ENCODE measurements at regions not wholly inside any gene's neighbourhood (a gene's known extent, or its start where the extent isn't known, plus 50 kb on each side); places are given as distances from the start of the nearest gene placed in this dataset.

- TF ChIP-seq POLR2A (IDR thresholded peaks at IDR 0.05) (no peak), CTCF (IDR thresholded peaks at IDR 0.05) (no peak)
- no peaks in the 10 kb centered on the region for H3K9me3 ChIP-seq
- intact Hi-C loops (cut with DNase I), result no loop called here
- H3K36me3 ChIP-seq (replicated peaks in 1 of 2; ENCODE audit: insufficient read depth in 1 of 2, low read depth in 2 of 2), result no peaks in the 10 kb centered on the region
- H3K4me3 ChIP-seq, result no peak overlapping the region
- WGBS, 2 donors, result 59 to 70% methylated on average over 2 of the region's 2 CpGs
- no peak overlapping the region for H3K27ac ChIP-seq
- H3K4me1 ChIP-seq, result no peaks in the 10 kb centered on the region
- no peaks in the 10 kb centered on the region for H3K27me3 ChIP-seq
- ATAC-seq (no peak), DNase-seq (no peak)
Observed at GRCh38 chr2:14479486-14479885, 153.0 kb upstream of the LRATD1 start.

- no peak for DNase-seq
- Histone ChIP-seq H3K9me3 (no peaks in the 10 kb centered on the region), H3K36me3 (replicated peaks in 1 of 2; ENCODE audit: insufficient read depth in 1 of 2, low read depth in 2 of 2) (no peaks in the 10 kb centered on the region), H3K27me3 (no peaks in the 10 kb centered on the region), H3K4me1 (no peaks in the 10 kb centered on the region), H3K27ac (no peak overlapping the region), H3K4me3 (no peak overlapping the region)
- no peak for ATAC-seq
- intact Hi-C loops (cut with DNase I), result no loop called here
- 5 to 13% methylated on average over 2 of the region's 2 CpGs for WGBS, 2 donors
- TF ChIP-seq POLR2A (IDR thresholded peaks at IDR 0.05) (no peak), CTCF (IDR thresholded peaks at IDR 0.05) (no peak)
Observed at GRCh38 chr2:14480120-14480519, 152.4 kb upstream of the LRATD1 start.

- Histone ChIP-seq H3K4me3 (no peak overlapping the region), H3K27me3 (no peaks in the 10 kb centered on the region), H3K27ac (no peak overlapping the region), H3K36me3 (replicated peaks in 1 of 2; ENCODE audit: insufficient read depth in 1 of 2, low read depth in 2 of 2) (no peaks in the 10 kb centered on the region), H3K9me3 (no peaks in the 10 kb centered on the region), H3K4me1 (no peaks in the 10 kb centered on the region)
- 73 to 97% methylated on average over 1 of the region's 1 CpG for WGBS, 2 donors
- ATAC-seq (no peak), DNase-seq (no peak)
- TF ChIP-seq CTCF (IDR thresholded peaks at IDR 0.05), result no peak
- no peak for TF ChIP-seq POLR2A (IDR thresholded peaks at IDR 0.05)
- intact Hi-C loops (cut with DNase I), result no loop called here
Observed at GRCh38 chr2:14480906-14481305, 151.6 kb upstream of the LRATD1 start.

GRCh38 chr2:14492920-14493503 is 139.5 kb upstream of the LRATD1 start:
- ATAC-seq (no peak), DNase-seq (no peak)
- no peak overlapping the region for H3K4me3 ChIP-seq
- H3K36me3 ChIP-seq (replicated peaks in 1 of 2; ENCODE audit: insufficient read depth in 1 of 2, low read depth in 2 of 2), result no peaks in the 10 kb centered on the region
- H3K27me3 ChIP-seq, result no peaks in the 10 kb centered on the region
- no peak for TF ChIP-seq POLR2A (IDR thresholded peaks at IDR 0.05)
- no peak for TF ChIP-seq CTCF (IDR thresholded peaks at IDR 0.05)
- H3K4me1 ChIP-seq, result peaks cover 7% of the 10 kb centered on the region
- intact Hi-C loops (cut with DNase I), result no loop called here
- 73 to 86% methylated on average over 3 of the region's 3 CpGs for whole genome bisulfite sequencing, 2 donors
- H3K9me3 ChIP-seq, result no peaks in the 10 kb centered on the region
- no peak overlapping the region for H3K27ac ChIP-seq

- Histone ChIP-seq H3K4me3 (no peak overlapping the region), H3K4me1 (peaks cover 7% of the 10 kb centered on the region), H3K9me3 (no peaks in the 10 kb centered on the region), H3K27ac (no peak overlapping the region), H3K36me3 (replicated peaks in 1 of 2; ENCODE audit: insufficient read depth in 1 of 2, low read depth in 2 of 2) (no peaks in the 10 kb centered on the region), H3K27me3 (no peaks in the 10 kb centered on the region)
- intact Hi-C loops (cut with DNase I), result no loop called here
- DNase-seq (no peak), ATAC-seq (no peak)
- 29 to 32% methylated on average over 1 of the region's 1 CpG for WGBS, 2 donors
- TF ChIP-seq CTCF (IDR thresholded peaks at IDR 0.05) (no peak), POLR2A (IDR thresholded peaks at IDR 0.05) (no peak)
Observed at GRCh38 chr2:14494759-14495158, 137.8 kb upstream of the LRATD1 start.

Measured in body of pancreas (tissue), 4 donors.